ENCODE measurements at regions not wholly inside any gene's neighbourhood (a gene's known extent, or its start where the extent isn't known, plus 50 kb on each side); places are given as distances from the start of the nearest gene placed in this dataset.
A peak's percentile ranks its signal among the peaks of the same experiment; 100 is the strongest.

DNA sequence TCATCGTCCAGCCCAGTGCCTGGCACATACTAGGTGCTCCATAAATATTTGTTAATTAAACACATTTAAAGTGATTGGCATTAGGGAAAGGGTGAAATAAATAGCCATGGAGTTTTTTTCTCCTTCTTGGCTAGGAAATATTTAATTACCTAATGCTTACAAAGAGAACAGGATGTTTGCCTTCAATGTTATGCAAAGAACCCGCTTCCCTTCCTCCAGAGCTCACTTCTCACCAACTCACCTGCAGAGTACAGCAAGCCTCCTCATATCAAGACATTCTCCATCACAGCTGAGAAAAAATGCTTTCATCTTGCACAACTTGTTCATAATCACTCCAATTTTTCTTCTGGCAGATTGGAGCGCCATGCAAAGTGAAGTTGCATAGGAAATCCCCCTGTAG lies 161.7 kb upstream of the STK32A start:
- Histone ChIP-seq H3K4me1 (ENCODE audit: control insufficient read depth in 1 of 2, insufficient read depth in 2 of 2, low read length in 2 of 2) (peaks cover 4 to 8% of the 10 kb centered on the region in 2 experiments), H3K9ac (ENCODE audit: low read length) (no peak overlapping the region), H2BK12ac (ENCODE audit: low read length) (no peak overlapping the region), H3K36me3 (ENCODE audit: control insufficient read depth in 1 of 2, insufficient read depth in 2 of 2, low read length in 2 of 2) (no peaks in the 10 kb centered on the region), H4K8ac (ENCODE audit: low read depth, low read length) (no peak overlapping the region), H3K23ac (ENCODE audit: low read length) (no peak overlapping the region), H3K4ac (ENCODE audit: low read depth, low read length) (no peak overlapping the region), H4K91ac (ENCODE audit: low read depth, low read length) (no peak overlapping the region), H4K12ac (ENCODE audit: low read depth, low read length) (no peak overlapping the region), H3K27ac (ENCODE audit: low read depth, low read length) (no peak overlapping the region), H2AK5ac (ENCODE audit: low read length) (no peak overlapping the region), H3K27me3 (ENCODE audit: insufficient read depth, low read length) (no peaks in the 10 kb centered on the region), H2AFZ (ENCODE audit: insufficient read depth, low read length, poor library complexity) (no peak overlapping the region), H2BK120ac (ENCODE audit: insufficient read depth, low read length, poor library complexity) (no peak overlapping the region), H3K14ac (ENCODE audit: low read length) (no peak overlapping the region), H3K4me2 (ENCODE audit: low read length) (no peak overlapping the region), H3K4me3 (ENCODE audit: low read depth, low read length) (no peak overlapping the region), H3K9me3 (ENCODE audit: insufficient read depth, low read depth, low read length) (no peaks in the 10 kb centered on the region), H3K79me1 (ENCODE audit: low read length) (peaks cover 2% of the 10 kb centered on the region), H3K79me2 (ENCODE audit: control insufficient read depth, insufficient read depth, low read length, poor library complexity) (no peaks in the 10 kb centered on the region), H2BK5ac (ENCODE audit: low read depth, low read length, poor library complexity) (no peak overlapping the region), H3K18ac (ENCODE audit: low read length) (no peak overlapping the region)
- no CpG with 5 or more reads among the region's 3 CpGs for WGBS (ENCODE audit: extremely low coverage, insufficient coverage, insufficient read length)
- DNase-seq: peak in 1 of 2 donors; percentile 38

GRCh38 chr5:147075187-147075586 lies 159.6 kb upstream of the STK32A start:
- no peak overlapping the region for H2AK5ac ChIP-seq (ENCODE audit: low read length)
- no peak overlapping the region for H2BK120ac ChIP-seq (ENCODE audit: insufficient read depth, low read length, poor library complexity)
- no peak overlapping the region for H2BK5ac ChIP-seq (ENCODE audit: low read depth, low read length, poor library complexity)
- H3K23ac ChIP-seq (ENCODE audit: low read length): no peak overlapping the region
- no peak overlapping the region for H3K4ac ChIP-seq (ENCODE audit: low read depth, low read length)
- H3K79me2 ChIP-seq (ENCODE audit: control insufficient read depth, insufficient read depth, low read length, poor library complexity): no peaks in the 10 kb centered on the region
- H3K4me2 ChIP-seq (ENCODE audit: low read length): no peak overlapping the region
- no peak overlapping the region for H4K12ac ChIP-seq (ENCODE audit: low read depth, low read length)
- H4K91ac ChIP-seq (ENCODE audit: low read depth, low read length): no peak overlapping the region
- no CpG with 5 or more reads among the region's 1 CpG for WGBS (ENCODE audit: extremely low coverage, insufficient coverage, insufficient read length)
- H3K4me3 ChIP-seq (ENCODE audit: low read depth, low read length): no peak overlapping the region
- H3K27me3 ChIP-seq (ENCODE audit: insufficient read depth, low read length): no peaks in the 10 kb centered on the region
- no peak overlapping the region for H3K18ac ChIP-seq (ENCODE audit: low read length)
- no peak overlapping the region for H3K14ac ChIP-seq (ENCODE audit: low read length)
- no peak overlapping the region for H3K9ac ChIP-seq (ENCODE audit: low read length)
- DNase-seq: peak in 1 of 2 donors; percentile 59
- H4K8ac ChIP-seq (ENCODE audit: low read depth, low read length): no peak overlapping the region
- no peaks in the 10 kb centered on the region for H3K36me3 ChIP-seq (ENCODE audit: control insufficient read depth in 1 of 2, insufficient read depth in 2 of 2, low read length in 2 of 2)
- no peak overlapping the region for H2AFZ ChIP-seq (ENCODE audit: insufficient read depth, low read length, poor library complexity)
- no peaks in the 10 kb centered on the region for H3K9me3 ChIP-seq (ENCODE audit: insufficient read depth, low read depth, low read length)
- peaks cover 4 to 6% of the 10 kb centered on the region in 2 experiments for H3K4me1 ChIP-seq (ENCODE audit: control insufficient read depth in 1 of 2, insufficient read depth in 2 of 2, low read length in 2 of 2)
- H3K79me1 ChIP-seq (ENCODE audit: low read length): peaks cover 2% of the 10 kb centered on the region
- H3K27ac ChIP-seq (ENCODE audit: low read depth, low read length): no peak overlapping the region
- H2BK12ac ChIP-seq (ENCODE audit: low read length): no peak overlapping the region

DNA sequence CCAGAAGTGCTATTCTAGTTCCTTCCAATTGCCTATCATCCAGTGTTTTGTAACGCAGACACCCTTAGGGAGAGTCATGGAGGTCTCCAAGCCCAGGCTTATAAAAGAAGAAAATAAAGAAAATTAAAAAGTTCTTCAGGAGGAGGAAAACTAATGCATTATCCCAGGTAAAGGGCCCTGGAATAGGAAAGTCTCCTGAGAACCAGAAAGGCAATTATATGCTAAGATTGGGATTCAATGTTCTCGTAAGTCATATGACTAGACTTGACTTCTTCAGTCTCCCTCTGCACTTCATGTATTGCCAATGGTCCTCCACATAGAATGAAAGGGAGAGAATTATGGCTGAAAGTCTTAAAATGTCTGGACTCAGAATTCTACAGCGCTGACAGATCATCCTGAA lies 154.4 kb upstream of the STK32A start:
- Histone ChIP-seq H2BK5ac (ENCODE audit: low read depth, low read length, poor library complexity) (no peak overlapping the region), H2AK5ac (ENCODE audit: low read length) (no peak overlapping the region), H3K14ac (ENCODE audit: low read length) (no peak overlapping the region), H4K12ac (ENCODE audit: low read depth, low read length) (no peak overlapping the region), H3K27ac (ENCODE audit: low read depth, low read length) (no peak overlapping the region), H3K27me3 (ENCODE audit: insufficient read depth, low read length) (no peaks in the 10 kb centered on the region), H3K79me2 (ENCODE audit: control insufficient read depth, insufficient read depth, low read length, poor library complexity) (no peaks in the 10 kb centered on the region), H3K79me1 (ENCODE audit: low read length) (no peaks in the 10 kb centered on the region), H3K9ac (ENCODE audit: low read length) (no peak overlapping the region), H3K4ac (ENCODE audit: low read depth, low read length) (no peak overlapping the region), H2BK12ac (ENCODE audit: low read length) (no peak overlapping the region), H4K8ac (ENCODE audit: low read depth, low read length) (no peak overlapping the region), H3K23ac (ENCODE audit: low read length) (no peak overlapping the region), H3K18ac (ENCODE audit: low read length) (no peak overlapping the region), H3K4me3 (ENCODE audit: low read depth, low read length) (no peak overlapping the region), H4K91ac (ENCODE audit: low read depth, low read length) (no peak overlapping the region), H3K4me1 (ENCODE audit: control insufficient read depth in 1 of 2, insufficient read depth in 2 of 2, low read length in 2 of 2) (peaks cover 0 to 3% of the 10 kb centered on the region in 2 experiments), H2BK120ac (ENCODE audit: insufficient read depth, low read length, poor library complexity) (no peak overlapping the region), H3K4me2 (ENCODE audit: low read length) (no peak overlapping the region), H2AFZ (ENCODE audit: insufficient read depth, low read length, poor library complexity) (no peak overlapping the region), H3K9me3 (ENCODE audit: insufficient read depth, low read depth, low read length) (no peaks in the 10 kb centered on the region), H3K36me3 (ENCODE audit: control insufficient read depth in 1 of 2, insufficient read depth in 2 of 2, low read length in 2 of 2) (no peaks in the 10 kb centered on the region)
- no peak for DNase-seq
- no CpG with 5 or more reads among the region's 3 CpGs for WGBS (ENCODE audit: extremely low coverage, insufficient coverage, insufficient read length)

GRCh38 chr5:147081311-147081764 lies 153.5 kb upstream of the STK32A start:
- no peaks in the 10 kb centered on the region for H3K9me3 ChIP-seq (ENCODE audit: insufficient read depth, low read depth, low read length)
- H3K4ac ChIP-seq (ENCODE audit: low read depth, low read length): no peak overlapping the region
- peaks cover 0 to 3% of the 10 kb centered on the region in 2 experiments for H3K4me1 ChIP-seq (ENCODE audit: control insufficient read depth in 1 of 2, insufficient read depth in 2 of 2, low read length in 2 of 2)
- DNase-seq: no peak
- no peak overlapping the region for H3K4me3 ChIP-seq (ENCODE audit: low read depth, low read length)
- no peak overlapping the region for H3K18ac ChIP-seq (ENCODE audit: low read length)
- H3K27me3 ChIP-seq (ENCODE audit: insufficient read depth, low read length): no peaks in the 10 kb centered on the region
- H3K79me1 ChIP-seq (ENCODE audit: low read length): no peaks in the 10 kb centered on the region
- H3K14ac ChIP-seq (ENCODE audit: low read length): no peak overlapping the region
- H2BK120ac ChIP-seq (ENCODE audit: insufficient read depth, low read length, poor library complexity): no peak overlapping the region
- H2AK5ac ChIP-seq (ENCODE audit: low read length): no peak overlapping the region
- H3K23ac ChIP-seq (ENCODE audit: low read length): no peak overlapping the region
- H2AFZ ChIP-seq (ENCODE audit: insufficient read depth, low read length, poor library complexity): no peak overlapping the region
- no peak overlapping the region for H2BK5ac ChIP-seq (ENCODE audit: low read depth, low read length, poor library complexity)
- H3K27ac ChIP-seq (ENCODE audit: low read depth, low read length): no peak overlapping the region
- H3K36me3 ChIP-seq (ENCODE audit: control insufficient read depth in 1 of 2, insufficient read depth in 2 of 2, low read length in 2 of 2): no peaks in the 10 kb centered on the region
- H4K91ac ChIP-seq (ENCODE audit: low read depth, low read length): no peak overlapping the region
- H4K12ac ChIP-seq (ENCODE audit: low read depth, low read length): no peak overlapping the region
- no CpG with 5 or more reads among the region's 8 CpGs for WGBS (ENCODE audit: extremely low coverage, insufficient coverage, insufficient read length)
- H3K4me2 ChIP-seq (ENCODE audit: low read length): no peak overlapping the region
- no peak overlapping the region for H3K9ac ChIP-seq (ENCODE audit: low read length)
- no peak overlapping the region for H2BK12ac ChIP-seq (ENCODE audit: low read length)
- no peak overlapping the region for H4K8ac ChIP-seq (ENCODE audit: low read depth, low read length)
- no peaks in the 10 kb centered on the region for H3K79me2 ChIP-seq (ENCODE audit: control insufficient read depth, insufficient read depth, low read length, poor library complexity)

Measured in trophoblast cell (in vitro differentiated cells and primary cell).